RCC 7860 (cell line): ENCODE measurements at regions not wholly inside any gene's neighbourhood (a gene's known extent, or its start where the extent isn't known, plus 50 kb on each side); places are given as distances from the start of the nearest gene placed in this dataset.

Experiments
- DNase-seq: peaks from one replicate; pipeline ENCODE4 v3.0.0-alpha.2; 2015; ENCODE audit warnings: low spot score
- FAIRE-seq: peaks from 2 replicates; lab custom pipeline; 2012; peaks lifted over from hg19 to GRCh38; lab: Jason Lieb, UNC

- FAIRE-seq: no peak
These were observed 507.5 kb downstream of the TMEM232 start for GRCh38 chr5:110218981-110219380.

GRCh38 chr5:110219769-110220168 lies 506.7 kb downstream of the TMEM232 start:
- no peak for FAIRE-seq
- no peak for DNase-seq

More at GRCh38 chr5:110218981-110219380, 507.5 kb downstream of the TMEM232 start:
- DNase-seq: no peak

- FAIRE-seq (no peak), DNase-seq (no peak)
These were observed 505.4 kb downstream of the TMEM232 start for GRCh38 chr5:110221036-110221435.

GRCh38 chr5:110224050-110224449 lies 502.4 kb downstream of the TMEM232 start:
- no peak for FAIRE-seq
- no peak for DNase-seq

DNA sequence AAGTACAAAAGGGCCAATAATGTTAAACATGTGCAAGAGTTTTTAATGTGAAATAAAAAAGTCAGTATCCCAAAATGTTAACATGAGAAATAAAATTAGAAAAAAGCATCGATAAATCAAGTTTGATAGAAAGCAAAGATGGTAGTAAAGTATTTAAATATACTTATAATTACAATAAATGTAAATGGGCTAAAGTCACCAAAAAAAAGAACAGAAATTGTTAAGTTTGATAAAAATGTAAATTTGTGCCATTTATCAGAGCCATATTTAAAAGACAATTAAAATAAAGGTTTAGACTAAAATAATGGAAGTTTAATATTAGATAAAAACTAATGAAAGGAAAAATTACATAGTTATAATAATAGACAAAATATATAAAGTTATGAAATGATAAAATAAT lies 500.5 kb downstream of the TMEM232 start:
- DNase-seq (no peak), FAIRE-seq (no peak)

GRCh38 chr5:110239786-110240185 lies 486.7 kb downstream of the TMEM232 start:
- FAIRE-seq (no peak), DNase-seq (no peak)

GRCh38 chr5:110242950-110243349 lies 483.5 kb downstream of the TMEM232 start:
- FAIRE-seq: no peak
- no peak for DNase-seq

GRCh38 chr5:110248921-110249320 lies 477.6 kb downstream of the TMEM232 start:
- FAIRE-seq: no peak
- DNase-seq: no peak

- FAIRE-seq: no peak
- DNase-seq: no peak
These were observed 476.1 kb downstream of the TMEM232 start for GRCh38 chr5:110250355-110250754.

- FAIRE-seq: no peak
These were observed 475.7 kb downstream of the TMEM232 start for GRCh38 chr5:110250755-110251154.

DNA sequence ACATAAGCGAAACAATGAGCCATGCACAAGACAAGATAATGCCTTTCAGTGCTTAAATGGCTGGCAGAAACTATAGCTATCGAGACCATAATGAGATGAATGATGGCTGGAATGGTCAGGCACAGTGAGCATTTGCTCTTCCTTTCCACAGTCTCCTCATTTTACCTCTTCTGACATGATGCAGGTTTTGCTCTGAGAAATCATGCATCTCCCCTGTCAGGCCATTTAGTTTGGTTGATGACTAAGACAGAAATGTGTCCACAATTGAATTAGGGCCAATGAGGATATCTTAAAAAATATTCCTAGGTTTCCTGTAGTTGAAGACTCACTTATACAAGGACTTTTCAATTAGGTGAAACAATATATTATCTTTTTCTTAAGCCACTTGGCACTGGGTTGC lies 475.1 kb downstream of the TMEM232 start:
- FAIRE-seq (no peak), DNase-seq (no peak)

More at GRCh38 chr5:110250755-110251154, 475.7 kb downstream of the TMEM232 start:
- DNase-seq: no peak

GRCh38 chr5:110255194-110255593 lies 471.3 kb downstream of the TMEM232 start:
- FAIRE-seq (no peak), DNase-seq (no peak)

DNA sequence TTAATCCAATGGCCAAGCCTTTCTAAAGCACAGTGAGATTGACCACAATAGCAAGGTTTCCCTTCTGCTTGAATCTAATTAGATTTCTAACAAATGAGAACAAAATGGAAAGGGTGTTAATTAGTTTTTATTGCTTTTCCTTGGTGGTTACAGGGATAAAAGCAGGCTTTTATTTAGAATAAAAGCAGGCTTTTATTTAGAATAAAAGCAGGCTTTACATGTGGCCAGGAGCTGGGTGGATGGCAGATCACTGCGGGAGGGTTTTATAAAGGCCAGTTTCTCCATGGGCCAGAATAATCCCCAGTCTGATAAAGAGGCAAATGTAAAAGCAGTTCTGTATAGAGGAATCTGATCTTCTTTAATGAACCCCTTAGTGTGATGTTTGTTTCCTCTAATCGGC lies 470.2 kb downstream of the TMEM232 start:
- FAIRE-seq (no peak), DNase-seq (no peak)

DNA sequence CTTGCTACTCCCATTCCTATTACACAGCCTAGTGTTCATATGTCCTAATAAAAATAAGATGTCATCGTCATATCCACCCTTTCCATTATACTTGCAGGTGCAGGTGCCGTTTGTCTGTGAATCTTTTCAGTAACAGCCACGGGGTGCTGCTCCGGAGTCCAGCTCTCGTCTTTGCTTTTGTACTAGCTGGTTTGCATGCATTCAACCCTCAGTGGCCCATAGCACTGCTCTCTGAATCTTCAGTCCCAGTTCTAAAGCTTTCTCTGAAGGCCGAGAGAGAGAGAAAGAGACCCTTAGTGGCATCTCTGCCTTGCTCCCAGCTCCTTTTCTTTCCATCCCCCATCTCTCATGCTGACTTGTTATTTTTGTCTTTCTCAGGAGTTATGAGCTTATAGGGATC lies 468.5 kb downstream of the TMEM232 start:
- FAIRE-seq (no peak), DNase-seq (no peak)

DNA sequence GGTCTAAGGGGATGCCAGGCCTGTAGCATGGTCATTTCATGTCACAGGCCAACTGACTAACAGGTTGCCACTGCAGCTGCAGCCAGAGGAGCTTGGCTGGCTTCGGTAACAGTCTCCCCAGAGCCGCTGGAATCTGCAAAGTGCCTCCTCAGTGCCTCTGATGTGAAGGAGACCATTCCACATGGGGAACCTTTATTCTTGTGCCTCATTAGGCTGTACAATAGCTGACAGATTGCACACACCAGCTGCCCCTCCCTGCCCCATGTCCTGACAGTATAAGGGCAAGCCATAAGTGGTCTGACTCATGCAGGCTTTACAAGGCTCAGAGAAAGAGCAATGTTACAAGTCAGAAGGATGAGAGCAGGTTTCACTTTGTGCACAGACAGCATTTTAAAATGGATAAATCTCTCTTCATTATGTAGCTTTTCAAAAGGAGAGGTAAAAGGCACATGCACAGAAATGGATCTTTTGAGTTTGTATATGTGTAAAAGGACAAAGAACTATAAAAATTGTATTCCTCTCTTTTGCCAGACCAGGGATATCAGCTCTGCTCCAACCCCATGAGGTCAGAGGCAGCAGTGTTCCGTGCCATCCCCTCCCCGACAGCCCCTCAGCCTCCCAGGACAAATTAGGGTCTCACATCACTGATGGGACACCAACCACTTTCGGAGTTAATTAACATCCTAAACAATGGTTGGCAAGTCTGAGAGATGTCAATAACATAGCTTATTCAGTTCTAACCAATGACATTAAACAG lies 467.8 kb downstream of the TMEM232 start:
- DNase-seq (peak; percentile 13), FAIRE-seq (no peak)

- DNase-seq (no peak), FAIRE-seq (no peak)
These were observed 463.7 kb downstream of the TMEM232 start for GRCh38 chr5:110262749-110263148.

- no peak for DNase-seq
- no peak for FAIRE-seq
These were observed 461.8 kb downstream of the TMEM232 start for GRCh38 chr5:110264661-110265060.

- FAIRE-seq (no peak), DNase-seq (no peak)
These were observed 461.3 kb downstream of the TMEM232 start for GRCh38 chr5:110265162-110265561.

- no peak for DNase-seq
- no peak for FAIRE-seq
These were observed 458.8 kb downstream of the TMEM232 start for GRCh38 chr5:110267714-110268113.

- no peak for FAIRE-seq
- DNase-seq: no peak
These were observed 458.2 kb downstream of the TMEM232 start for GRCh38 chr5:110268283-110268682.

DNA sequence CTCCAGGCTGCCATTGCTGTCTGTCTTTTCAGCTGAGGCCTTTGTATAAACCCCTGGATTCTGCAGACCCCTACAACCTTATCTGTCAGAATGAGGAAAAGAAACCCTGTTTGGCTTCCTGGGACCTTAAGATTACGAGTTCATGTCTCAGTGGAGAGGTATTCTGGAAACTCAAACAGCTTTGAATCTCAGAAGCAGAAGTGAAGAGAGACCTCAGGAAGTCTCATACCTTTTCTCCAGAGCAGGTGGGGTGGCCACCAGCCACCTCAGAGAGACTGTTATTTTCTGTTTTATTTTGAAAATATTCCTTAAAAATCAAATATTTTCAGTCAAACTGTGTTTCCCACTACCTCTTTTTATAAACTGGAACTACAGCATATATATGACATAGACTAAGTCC lies 457.5 kb downstream of the TMEM232 start:
- no peak for FAIRE-seq
- DNase-seq: no peak

- DNase-seq (no peak), FAIRE-seq (no peak)
These were observed 456.9 kb downstream of the TMEM232 start for GRCh38 chr5:110269478-110270142.
